ENCODE measurements at regions not wholly inside any gene's neighbourhood (a gene's known extent, or its start where the extent isn't known, plus 50 kb on each side); places are given as distances from the start of the nearest gene placed in this dataset.

DNA sequence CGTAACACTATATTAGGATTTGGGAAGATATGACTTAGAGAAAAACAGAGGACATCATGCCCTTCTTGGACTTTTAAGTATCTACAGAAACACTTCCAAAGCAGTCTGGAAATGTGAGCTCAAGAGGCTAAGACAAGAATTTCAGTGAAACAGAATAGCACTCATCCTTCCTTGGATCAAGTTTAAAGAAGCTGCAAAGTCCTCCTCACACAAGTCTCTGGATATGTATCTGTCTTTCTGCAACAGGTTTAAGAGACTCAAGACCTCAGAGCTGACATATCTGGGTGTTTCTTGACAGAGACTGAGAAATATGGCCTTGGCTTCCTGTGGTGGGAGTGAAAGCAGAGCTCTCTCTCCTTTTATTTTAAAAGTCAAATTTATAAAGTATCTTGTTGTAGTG, 82.5 kb upstream of the GIMD1 start:
- H3K4me3 ChIP-seq (replicated peaks; ENCODE audit: low read depth, low read length) = no peak overlapping the region
- TF ChIP-seq, protein P1, sequence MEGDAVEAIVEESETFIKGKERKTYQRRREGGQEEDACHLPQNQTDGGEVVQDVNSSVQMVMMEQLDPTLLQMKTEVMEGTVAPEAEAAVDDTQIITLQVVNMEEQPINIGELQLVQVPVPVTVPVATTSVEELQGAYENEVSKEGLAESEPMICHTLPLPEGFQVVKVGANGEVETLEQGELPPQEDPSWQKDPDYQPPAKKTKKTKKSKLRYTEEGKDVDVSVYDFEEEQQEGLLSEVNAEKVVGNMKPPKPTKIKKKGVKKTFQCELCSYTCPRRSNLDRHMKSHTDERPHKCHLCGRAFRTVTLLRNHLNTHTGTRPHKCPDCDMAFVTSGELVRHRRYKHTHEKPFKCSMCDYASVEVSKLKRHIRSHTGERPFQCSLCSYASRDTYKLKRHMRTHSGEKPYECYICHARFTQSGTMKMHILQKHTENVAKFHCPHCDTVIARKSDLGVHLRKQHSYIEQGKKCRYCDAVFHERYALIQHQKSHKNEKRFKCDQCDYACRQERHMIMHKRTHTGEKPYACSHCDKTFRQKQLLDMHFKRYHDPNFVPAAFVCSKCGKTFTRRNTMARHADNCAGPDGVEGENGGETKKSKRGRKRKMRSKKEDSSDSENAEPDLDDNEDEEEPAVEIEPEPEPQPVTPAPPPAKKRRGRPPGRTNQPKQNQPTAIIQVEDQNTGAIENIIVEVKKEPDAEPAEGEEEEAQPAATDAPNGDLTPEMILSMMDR (IDR thresholded peaks at IDR 0.05; ENCODE audit: low read length, missing control alignments) = no peak
- DNase-seq (ENCODE audit: low read depth) = no peak

DNA sequence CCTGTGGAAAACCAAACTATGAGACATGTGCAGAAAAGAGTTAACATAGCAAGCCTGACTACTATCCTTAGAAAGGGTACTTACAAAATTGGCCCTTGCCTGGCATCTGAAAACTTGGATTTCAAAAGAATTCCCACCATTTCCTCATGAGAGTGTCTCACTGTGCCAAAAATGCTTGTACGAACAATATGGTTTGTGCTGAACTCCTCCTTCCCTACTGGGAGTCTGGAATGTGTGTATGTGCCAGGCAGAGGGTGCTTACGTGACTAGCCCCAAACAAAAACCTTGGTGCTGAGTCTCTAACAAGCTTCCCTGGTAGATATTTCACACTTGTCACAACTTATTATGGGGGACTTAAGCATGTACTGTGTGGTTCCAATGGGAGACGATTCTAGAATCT, 81.7 kb upstream of the GIMD1 start:
- H3K4me3 ChIP-seq (replicated peaks; ENCODE audit: low read depth, low read length) = no peak overlapping the region
- peak; percentile 6 for DNase-seq (ENCODE audit: low read depth)
- TF ChIP-seq, protein P1 (IDR thresholded peaks at IDR 0.05; ENCODE audit: low read length, missing control alignments) = no peak

DNA sequence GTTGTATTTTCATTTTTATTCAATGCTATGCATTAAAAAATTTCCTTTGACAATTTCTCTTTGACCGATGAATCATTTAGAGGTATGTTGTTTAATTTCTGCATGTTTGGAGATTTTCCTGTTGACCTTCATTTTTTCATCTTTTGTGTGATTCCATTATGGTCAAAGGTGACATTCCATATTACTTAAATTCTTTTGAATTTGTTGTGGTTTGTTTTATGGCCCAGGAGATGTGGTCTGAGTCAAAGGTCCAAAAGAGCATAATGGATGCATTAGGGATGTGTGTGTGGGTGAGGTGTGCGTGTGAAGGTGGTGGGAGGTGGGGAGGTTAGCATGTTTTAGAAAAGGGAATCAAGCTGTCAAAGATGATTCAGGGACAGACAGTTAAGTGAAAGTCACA, 76.0 kb upstream of the GIMD1 start:
- H3K4me3 ChIP-seq (replicated peaks; ENCODE audit: low read depth, low read length) = no peak overlapping the region
- peak; percentile 2 for DNase-seq (ENCODE audit: low read depth)
- TF ChIP-seq, protein P1 (IDR thresholded peaks at IDR 0.05; ENCODE audit: low read length, missing control alignments) = no peak

DNA sequence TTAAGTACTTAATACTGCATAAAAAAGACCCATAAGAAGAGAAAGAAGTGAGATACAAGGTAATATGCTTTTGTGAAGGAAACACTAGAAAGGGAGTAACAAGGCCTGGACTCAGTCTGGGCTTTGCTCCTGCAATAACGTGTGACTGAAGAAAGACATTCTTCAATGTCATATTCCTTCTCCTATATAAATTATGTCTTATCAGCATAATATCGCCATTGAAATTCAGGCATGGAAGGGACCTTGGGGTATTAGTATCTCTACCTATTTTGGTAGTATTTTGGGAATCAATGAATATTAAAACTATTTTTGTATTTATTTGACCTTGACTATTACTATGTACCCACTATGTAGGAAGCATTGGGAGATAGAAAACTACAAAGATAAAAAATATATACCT, 62.2 kb upstream of the GIMD1 start:
- no peak for DNase-seq (ENCODE audit: low read depth)
- no peak overlapping the region for H3K4me3 ChIP-seq (replicated peaks; ENCODE audit: low read depth, low read length)
- TF ChIP-seq, protein P1 (IDR thresholded peaks at IDR 0.05; ENCODE audit: low read length, missing control alignments) = no peak

GRCh38 chr4:106429885-106430284, 61.3 kb upstream of the GIMD1 start:
- no peak overlapping the region for H3K4me3 ChIP-seq (replicated peaks; ENCODE audit: low read depth, low read length)
- DNase-seq (ENCODE audit: low read depth) = no peak
- TF ChIP-seq, protein P1 (IDR thresholded peaks at IDR 0.05; ENCODE audit: low read length, missing control alignments) = no peak

- H3K4me3 ChIP-seq (replicated peaks; ENCODE audit: low read depth, low read length) = no peak overlapping the region
- DNase-seq (ENCODE audit: low read depth) = no peak
- TF ChIP-seq, protein P1 (IDR thresholded peaks at IDR 0.05; ENCODE audit: low read length, missing control alignments) = no peak
Observed at GRCh38 chr4:106426069-106426468, 57.5 kb upstream of the GIMD1 start.

DNA sequence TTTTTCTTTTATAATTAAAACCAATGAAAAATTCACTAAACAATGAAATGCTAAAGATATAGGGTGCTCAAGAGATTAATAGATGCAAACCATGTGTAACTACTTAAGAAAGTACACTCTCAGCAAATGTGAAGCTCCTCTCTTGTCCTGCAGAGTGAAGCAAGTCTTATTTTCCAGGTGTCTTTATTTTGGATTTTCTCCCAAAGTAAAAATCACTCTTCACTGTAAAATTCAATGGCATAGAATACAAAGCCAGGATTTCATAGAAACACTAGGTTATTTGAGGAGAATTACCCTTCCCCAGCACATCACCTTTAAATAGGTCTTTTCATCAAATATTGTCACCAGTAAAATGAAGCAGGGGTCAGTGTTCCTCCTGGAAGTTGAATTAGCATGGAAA, 57.0 kb upstream of the GIMD1 start:
- H3K4me3 ChIP-seq (replicated peaks; ENCODE audit: low read depth, low read length) = no peak overlapping the region
- TF ChIP-seq, protein P1 (IDR thresholded peaks at IDR 0.05; ENCODE audit: low read length, missing control alignments) = no peak

More for the DNA sequence above, 57.0 kb upstream of the GIMD1 start:
- no peak for DNase-seq (ENCODE audit: low read depth)
